ENCODE measurements at regions not wholly inside any gene's neighbourhood (a gene's known extent, or its start where the extent isn't known, plus 50 kb on each side); places are given as distances from the start of the nearest gene placed in this dataset.

- ChIA-PET CTCF (ENCODE audit: partially characterized antibody) (no interaction called here), POLR2A (ENCODE audit: partially characterized antibody) (no interaction called here)
- no peaks in the 10 kb centered on the region for H4K20me1 ChIP-seq (replicated peaks in 1 of 2; ENCODE audit: control insufficient read depth in 1 of 2, insufficient read depth in 2 of 2, low read length in 2 of 2)
- H2BK20ac ChIP-seq (ENCODE audit: low read length) = no peak overlapping the region
- H3K4me1 ChIP-seq (replicated peaks in 1 of 4; ENCODE audit: control insufficient read depth in 3 of 4, insufficient read depth in 4 of 4, low read length in 3 of 4) = no peaks in the 10 kb centered on the region
- no peak overlapping the region for H3K18ac ChIP-seq (ENCODE audit: extremely low read depth, low read length)
- no peak overlapping the region for H3K4me3 ChIP-seq (ENCODE audit: extremely low read depth in 1 of 4, insufficient read depth in 2 of 4, low read depth in 3 of 4, low read length in 4 of 4)
- no peak overlapping the region for H4K8ac ChIP-seq (ENCODE audit: extremely low read depth, insufficient read depth, low read length)
- H3K79me1 ChIP-seq (ENCODE audit: low read depth, low read length) = no peaks in the 10 kb centered on the region
- FAIRE-seq (no peak), DNase-seq (ENCODE audit: low read depth in 1 of 2, low spot score in 2 of 2) (no peak)
- H2BK5ac ChIP-seq (ENCODE audit: low read depth, low read length) = no peak overlapping the region
- H3K4ac ChIP-seq (replicated peaks; ENCODE audit: insufficient read length, low read depth, low read length) = no peak overlapping the region
- no peak overlapping the region for H4K5ac ChIP-seq (ENCODE audit: insufficient read length, low read depth, low read length)
- H2BK120ac ChIP-seq (replicated peaks; ENCODE audit: low read depth, low read length) = no peak overlapping the region
- TF ChIP-seq BRCA1 (IDR thresholded peaks at IDR 0.05; ENCODE audit: low read depth, low read length) = no peak
- TF ChIP-seq CTBP2 (IDR thresholded peaks at IDR 0.05; ENCODE audit: borderline replicate concordance, insufficient read depth, insufficient read length, low read length) = no peak
- H2AFZ ChIP-seq (ENCODE audit: low read length) = no peak overlapping the region
- no peak overlapping the region for H3K14ac ChIP-seq (ENCODE audit: insufficient read length)
- no peak overlapping the region for H2BK12ac ChIP-seq (ENCODE audit: low read depth, low read length)
- H3K36me3 ChIP-seq (ENCODE audit: control insufficient read depth in 2 of 4, insufficient read depth in 4 of 4, low read length in 3 of 4) = no peaks in the 10 kb centered on the region
- H3K9me3 ChIP-seq (ENCODE audit: insufficient read depth in 2 of 2, low read depth in 1 of 2, low read length in 1 of 2) = no peaks in the 10 kb centered on the region
- no peak overlapping the region for H2AK5ac ChIP-seq (ENCODE audit: low read depth, low read length)
- no peak overlapping the region for H3K4me2 ChIP-seq (ENCODE audit: insufficient read depth in 1 of 2, low read depth in 2 of 2, low read length in 2 of 2)
- no peak overlapping the region for H3K27ac ChIP-seq (ENCODE audit: low read depth, low read length)
- no peak overlapping the region for H3K9ac ChIP-seq (replicated peaks in 1 of 4; ENCODE audit: extremely low read depth in 1 of 4, low read depth in 3 of 4, low read length in 3 of 4)
- WGBS, 2 experiments (ENCODE audit: extremely low coverage in 1 of 2, insufficient coverage in 1 of 2, insufficient read length in 1 of 2, insufficient replicate concordance in 2 of 2, low coverage in 1 of 2, low lambda C conversion rate in 2 of 2, missing lambda C conversion rate in 1 of 2) = 100% methylated on average over 1 of the region's 1 CpG; no CpG with 5 or more reads in 1 of the 2 experiments
- H3K23ac ChIP-seq (ENCODE audit: insufficient read length) = no peak overlapping the region
- no peaks in the 10 kb centered on the region for H3K27me3 ChIP-seq (replicated peaks in 1 of 4; ENCODE audit: control insufficient read depth in 3 of 4, extremely low read depth in 1 of 4, insufficient read depth in 3 of 4, low read length in 3 of 4)
- no peak overlapping the region for H4K91ac ChIP-seq (replicated peaks; ENCODE audit: insufficient read length, low read length)
- H2BK15ac ChIP-seq (ENCODE audit: low read length) = no peak overlapping the region
- no peaks in the 10 kb centered on the region for H3K79me2 ChIP-seq (ENCODE audit: control insufficient read depth in 1 of 2, insufficient read depth in 2 of 2, low read length in 2 of 2)
- H3K56ac ChIP-seq (replicated peaks; ENCODE audit: insufficient read length, low read depth, low read length) = no peak overlapping the region
- no peaks in the 10 kb centered on the region for H3K23me2 ChIP-seq (ENCODE audit: low read depth, low read length)
Measured at GRCh38 chr2:195181059-195181705, 475.8 kb upstream of the SLC39A10 start.
